AML-193 (cell line): ENCODE measurements at regions not wholly inside any gene's neighbourhood (a gene's known extent, or its start where the extent isn't known, plus 50 kb on each side); places are given as distances from the start of the nearest gene placed in this dataset.
"Not testable (repeated sequence)": the region's sequence is repeated elsewhere in the genome, so short reads cannot be mapped to it uniquely, and the experiment has no call there.

Source experiments
- DNase-seq, 2 experiments: peaks; one replicate each; lab custom pipeline; 2025; lab: John Stamatoyannopoulos, UW

DNA sequence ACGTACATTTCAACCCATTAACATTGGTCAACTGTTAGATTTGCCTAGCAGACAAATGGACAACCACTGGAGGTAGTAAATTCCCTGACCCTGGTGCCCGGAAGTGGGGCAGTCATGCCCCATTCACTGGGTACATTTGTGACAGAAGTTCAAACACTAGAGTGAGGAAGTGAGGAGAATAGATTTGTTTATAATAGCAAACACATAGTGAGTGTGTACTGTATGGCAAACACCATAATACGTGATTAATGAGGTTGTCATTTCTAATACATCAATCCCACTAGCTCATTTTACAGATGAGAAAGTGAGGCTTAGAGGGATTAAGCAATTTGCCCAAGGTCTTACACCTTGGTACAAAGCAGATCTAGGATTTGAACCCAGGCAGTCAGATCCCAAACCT is 181.9 kb upstream of the MKLN1 start:
- no peak for DNase-seq

DNA sequence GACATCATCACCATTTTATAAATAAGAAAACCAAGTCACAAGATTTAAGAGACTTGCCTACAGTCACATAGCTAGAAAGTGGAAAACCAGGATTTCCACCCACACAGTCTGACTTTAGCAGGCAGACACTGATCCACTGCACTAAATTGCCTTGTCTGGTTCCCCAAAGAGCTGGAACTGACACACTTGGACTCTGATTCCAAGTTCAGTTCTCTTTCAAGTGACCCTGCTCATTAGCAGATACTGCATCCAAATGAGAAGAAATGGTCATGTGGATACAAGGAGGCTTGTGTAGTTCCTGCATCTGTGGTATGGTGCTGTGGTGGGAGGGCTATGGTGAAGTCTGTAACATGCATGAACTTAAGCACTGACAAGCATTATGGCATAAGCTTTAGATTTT is 180.1 kb upstream of the MKLN1 start:
- DNase-seq = no peak

DNA sequence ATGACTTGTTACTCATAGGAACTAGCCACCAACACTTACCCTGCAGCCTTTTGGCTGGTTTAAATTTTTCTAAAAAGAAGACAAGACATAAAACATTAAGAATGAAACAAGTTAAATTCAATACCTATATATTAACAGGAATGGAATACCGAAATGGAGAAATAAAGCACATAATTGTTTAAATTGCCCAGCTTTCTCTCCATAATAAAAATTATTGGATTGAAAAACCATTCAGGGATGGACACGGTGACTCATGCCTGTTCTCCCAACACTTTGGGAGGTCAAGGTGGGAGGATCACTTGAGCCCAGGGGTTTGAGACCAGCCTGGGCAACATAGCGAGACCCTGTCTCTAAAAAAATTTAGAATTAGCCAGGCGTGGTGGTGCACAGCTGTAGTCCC is 179.4 kb upstream of the MKLN1 start:
- no peak for DNase-seq

DNA sequence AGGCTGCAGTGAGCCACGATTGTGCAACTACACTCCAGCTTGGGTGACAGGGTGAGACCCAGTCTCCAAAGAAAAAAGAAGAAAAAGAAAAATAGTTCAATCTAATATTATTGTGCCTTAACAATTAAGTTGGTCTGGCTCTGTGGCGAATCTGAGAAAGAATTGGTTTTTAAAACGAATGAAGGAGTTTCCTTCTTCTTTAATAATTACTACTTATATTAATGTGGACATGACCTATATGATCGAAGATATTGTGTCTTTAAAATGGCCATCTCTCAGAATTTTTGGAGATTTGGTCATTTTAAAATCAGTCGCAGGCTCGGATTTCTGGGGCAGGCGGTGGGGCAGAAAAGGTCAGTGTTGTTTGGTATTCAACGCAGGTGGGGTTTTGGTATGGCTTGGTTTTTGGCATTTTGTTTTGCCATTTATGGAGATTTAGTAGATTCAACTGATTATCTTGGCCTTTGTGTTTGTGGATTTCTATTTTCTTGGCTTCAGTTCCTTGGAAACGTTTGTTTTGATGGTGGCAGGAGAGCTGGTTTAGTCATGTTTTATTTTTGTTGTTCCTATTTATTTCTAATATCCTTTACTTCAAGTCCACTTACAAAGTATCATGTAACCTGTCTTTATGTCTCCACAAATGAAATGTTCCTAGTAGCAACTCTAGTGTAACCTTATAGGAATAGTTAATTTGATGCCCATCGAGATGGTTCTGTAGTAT is 178.8 kb upstream of the MKLN1 start:
- no peak for DNase-seq

DNA sequence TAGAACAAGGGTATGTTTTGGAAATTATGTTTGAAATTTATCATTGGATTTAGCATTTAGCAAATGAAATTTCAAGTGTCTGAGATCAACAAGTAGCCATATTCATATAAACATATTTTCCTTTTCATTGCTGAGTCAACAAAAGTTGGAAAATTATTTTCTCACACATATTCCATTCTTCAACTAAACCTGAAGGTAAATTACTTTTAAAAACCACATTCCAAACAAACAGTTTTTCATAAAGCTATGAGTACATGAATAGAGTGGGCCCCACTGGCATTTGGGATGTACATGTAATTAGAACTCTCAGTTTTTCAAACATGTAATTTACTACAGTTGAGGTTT is 178.3 kb upstream of the MKLN1 start:
- DNase-seq = no peak

DNA sequence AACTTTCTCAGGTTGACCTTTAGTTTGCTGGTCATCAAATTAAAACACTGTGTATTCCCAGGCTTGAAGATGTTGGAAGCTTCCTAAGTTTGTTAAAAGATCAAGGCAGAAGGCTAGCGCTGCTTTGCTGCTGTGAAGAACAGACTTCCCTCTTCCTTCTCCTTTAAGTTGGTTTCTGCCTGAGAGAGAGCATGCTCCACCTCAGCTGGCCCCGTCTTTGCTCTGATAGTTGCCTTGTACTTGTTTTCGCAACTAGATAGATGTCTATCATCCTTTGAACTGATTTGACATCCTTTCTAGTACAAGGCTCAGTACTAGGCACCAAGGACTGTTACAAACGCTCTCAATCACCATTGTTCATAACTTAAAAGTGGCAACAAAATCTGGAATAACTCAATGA is 177.8 kb upstream of the MKLN1 start:
- DNase-seq = no peak

DNA sequence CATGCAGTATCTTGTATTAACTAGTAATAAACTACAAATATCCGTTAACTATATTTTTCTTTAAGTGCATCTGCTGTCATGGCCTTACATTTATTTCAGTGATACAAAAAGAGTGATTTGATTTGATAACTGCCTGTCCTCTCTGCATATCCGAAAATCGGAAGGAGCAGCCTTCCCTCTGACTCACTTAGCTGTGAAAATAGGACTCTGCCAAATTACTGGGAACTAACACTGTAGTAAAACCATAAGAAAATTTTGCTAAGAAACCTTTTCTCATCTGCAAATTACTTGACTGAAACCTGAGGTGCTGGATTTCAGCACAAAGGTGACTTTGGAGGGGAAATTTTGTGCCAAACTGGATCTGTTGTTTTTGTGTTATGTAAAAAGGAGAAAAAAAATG is 176.6 kb upstream of the MKLN1 start:
- DNase-seq = no peak

DNA sequence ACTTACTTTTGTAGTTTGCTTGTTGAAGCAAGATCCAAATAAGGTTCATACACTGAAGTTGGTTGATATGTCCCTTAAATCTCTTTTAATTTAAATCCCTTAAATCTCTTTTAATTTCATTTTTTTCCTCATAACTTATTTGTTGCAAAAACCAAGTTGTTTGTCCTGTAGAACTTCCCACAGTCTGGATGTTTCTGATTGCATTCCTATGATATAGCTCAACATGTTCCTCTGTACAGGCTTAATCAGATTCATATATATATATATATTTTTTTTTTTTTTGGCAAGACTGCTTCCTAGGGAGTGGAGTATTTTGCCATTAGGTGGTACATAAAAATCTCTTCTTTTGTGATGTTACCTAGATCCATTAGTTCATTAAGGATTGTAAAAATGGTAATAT is 174.9 kb upstream of the MKLN1 start:
- DNase-seq = no peak

DNA sequence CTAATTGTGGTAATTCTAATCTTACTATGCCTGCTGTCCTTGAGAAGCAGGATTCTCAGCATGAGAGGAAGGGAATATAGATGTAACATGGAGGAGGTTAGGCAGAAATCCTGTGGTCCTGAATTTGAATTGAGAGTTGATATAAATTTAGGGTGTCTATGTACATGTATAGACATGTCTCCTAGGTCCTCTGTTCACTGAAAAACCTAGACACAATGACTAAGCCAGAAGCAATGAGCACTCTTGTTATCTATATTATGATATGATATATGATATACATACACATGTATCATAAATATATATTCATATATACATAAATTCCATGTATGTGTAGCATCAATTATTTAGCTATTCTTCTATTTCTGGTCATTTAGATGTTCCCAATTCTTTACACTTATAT is 173.3 kb upstream of the MKLN1 start:
- DNase-seq = no peak

DNA sequence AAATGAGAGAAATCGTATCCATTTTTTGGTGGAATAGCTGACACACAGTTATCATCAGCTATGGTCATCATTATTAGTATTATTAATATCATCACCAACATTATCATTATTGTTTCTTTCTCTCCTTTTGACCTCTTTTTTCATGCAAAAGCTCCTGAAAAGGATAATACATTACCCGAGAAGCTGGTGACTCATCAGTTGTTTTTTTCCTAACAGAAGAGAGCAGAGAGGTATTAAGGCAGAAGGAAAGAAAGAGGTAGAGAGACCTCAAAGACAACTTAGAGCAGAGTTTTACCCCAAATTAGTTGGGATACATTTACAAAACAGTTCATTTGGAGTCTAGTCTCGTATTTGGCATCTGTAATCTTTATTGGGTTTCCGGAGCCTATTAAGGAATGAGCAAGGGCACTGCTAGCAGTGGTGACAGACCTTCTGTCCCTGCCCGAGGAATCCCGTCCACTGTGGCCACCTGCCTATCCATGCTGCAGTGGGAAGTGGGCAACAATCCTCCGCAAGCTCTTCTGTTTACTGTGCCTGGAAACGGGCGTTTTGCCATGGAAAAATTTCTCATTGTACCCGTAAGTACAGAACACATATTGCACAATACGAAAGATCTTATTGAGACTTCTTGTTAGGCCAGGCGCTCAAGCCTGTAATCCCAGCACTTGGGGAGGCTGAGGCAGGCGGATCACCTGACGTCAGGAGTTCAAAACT is 170.0 kb upstream of the MKLN1 start:
- DNase-seq = no peak

DNA sequence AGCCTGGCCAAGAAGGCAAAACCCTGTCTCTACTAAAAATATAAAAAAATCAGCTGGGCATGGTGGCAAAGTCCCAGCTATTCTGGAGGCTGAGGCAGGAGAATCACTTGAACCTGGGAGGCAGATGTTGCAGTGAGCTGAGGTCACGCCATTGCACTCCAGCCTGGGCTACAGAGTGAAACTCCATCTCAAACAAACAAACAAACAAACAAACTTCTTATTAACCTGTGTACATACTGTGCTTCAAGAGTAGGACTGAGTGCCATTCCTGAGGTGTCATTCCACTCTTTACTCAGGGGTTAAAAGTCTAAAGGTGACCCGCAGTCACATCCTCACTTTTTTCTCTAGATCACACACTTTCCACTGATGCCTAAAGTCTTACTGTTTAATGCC is 169.4 kb upstream of the MKLN1 start:
- DNase-seq = not testable (repeated sequence)

DNA sequence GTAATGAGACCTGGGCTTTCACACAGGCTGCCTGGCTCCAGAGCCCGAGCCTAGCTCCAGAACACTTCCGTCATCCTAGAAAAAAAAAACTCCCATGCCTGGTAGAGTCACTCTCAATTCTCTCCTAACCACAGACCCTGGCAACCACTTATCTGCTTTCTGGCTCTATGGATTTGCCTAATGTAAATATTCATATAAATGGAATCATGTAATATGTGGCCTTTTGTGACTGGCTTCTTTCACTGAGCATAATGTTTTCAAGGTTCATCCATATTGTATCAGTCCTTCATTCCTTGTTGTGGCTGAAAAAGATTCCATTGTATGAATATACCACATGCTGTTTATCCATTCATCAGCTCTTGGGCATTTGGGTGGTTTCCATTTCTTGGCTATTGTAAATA is 167.7 kb upstream of the MKLN1 start:
- DNase-seq = no peak

DNA sequence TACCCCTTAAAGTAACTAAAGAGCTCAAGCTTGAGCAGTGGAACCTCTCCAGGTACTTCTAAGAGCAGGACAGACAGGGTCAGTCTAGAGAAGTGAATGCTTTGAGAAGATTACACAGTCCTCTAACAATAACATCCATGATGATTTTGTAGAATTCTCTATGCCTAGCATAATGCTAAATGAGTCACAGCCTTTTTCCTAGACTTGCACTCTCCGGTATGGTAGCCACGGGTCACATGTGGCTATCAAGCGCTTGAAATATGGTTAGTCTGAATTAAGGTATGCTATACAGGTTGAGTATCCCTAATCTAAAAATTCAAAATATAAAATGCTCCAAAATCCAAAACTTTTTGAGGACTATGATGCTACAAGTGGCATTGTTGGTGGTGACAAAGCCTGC is 166.6 kb upstream of the MKLN1 start:
- DNase-seq = no peak

DNA sequence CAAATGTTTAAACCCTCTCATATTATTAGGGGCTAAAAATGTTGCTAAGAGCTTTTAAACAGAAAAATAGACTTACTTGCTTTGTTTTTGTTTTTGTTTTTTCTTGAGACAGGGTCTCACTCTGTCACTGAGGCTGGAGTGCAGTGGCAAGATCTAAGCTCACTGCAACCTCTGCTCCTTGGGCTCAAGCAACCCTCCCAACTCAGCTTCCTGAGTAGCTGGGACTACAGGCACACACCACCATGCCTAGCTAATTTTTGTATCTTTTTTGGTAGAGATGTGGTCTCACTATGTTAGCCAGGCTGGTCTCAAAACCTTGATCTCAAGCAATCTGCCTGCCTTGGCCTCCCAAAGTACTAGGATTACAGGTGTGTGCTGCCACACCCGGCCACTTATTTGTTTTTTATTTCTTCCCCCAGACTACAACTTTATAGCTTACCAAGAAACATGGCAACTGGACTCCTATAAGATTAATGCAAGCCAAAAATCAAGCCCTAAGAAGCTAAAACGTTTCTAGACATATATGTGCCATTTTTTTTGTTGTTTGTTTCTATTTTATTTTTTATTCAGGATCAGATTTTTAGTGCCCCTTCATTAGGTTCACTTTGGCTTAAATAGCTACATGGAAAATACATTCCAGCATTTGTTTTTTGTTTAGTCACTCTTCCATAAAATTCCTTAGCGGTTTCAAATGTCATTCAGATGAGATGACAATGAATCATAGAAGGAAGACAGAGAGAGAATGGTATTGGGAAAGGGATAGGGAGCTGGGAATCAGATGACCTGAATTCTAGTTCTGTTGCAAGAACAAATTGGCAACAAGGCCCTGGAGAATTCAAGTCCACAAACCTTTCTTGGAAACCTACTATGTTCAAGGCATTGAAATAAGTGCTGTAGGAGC is 163.4 kb upstream of the MKLN1 start:
- DNase-seq = no peak

DNA sequence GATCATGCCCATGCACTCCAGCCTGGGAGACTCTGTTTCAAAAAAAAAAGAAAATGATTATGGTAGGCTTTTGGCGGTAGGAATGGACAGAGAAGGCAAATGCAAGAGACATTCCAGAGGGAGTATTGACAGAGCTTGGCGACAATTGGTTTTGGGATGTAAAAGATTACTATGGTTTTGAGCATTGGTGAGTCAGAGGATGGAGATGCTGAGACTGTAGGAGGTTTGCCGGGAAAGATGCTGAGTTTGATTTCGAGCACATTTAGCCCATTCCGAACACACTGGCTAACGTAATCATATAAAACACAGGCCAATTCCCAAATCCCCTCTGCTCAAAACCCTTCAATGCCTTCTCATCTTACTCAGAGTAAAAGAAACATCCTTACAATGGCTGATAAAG is 161.6 kb upstream of the MKLN1 start:
- DNase-seq = no peak

DNA sequence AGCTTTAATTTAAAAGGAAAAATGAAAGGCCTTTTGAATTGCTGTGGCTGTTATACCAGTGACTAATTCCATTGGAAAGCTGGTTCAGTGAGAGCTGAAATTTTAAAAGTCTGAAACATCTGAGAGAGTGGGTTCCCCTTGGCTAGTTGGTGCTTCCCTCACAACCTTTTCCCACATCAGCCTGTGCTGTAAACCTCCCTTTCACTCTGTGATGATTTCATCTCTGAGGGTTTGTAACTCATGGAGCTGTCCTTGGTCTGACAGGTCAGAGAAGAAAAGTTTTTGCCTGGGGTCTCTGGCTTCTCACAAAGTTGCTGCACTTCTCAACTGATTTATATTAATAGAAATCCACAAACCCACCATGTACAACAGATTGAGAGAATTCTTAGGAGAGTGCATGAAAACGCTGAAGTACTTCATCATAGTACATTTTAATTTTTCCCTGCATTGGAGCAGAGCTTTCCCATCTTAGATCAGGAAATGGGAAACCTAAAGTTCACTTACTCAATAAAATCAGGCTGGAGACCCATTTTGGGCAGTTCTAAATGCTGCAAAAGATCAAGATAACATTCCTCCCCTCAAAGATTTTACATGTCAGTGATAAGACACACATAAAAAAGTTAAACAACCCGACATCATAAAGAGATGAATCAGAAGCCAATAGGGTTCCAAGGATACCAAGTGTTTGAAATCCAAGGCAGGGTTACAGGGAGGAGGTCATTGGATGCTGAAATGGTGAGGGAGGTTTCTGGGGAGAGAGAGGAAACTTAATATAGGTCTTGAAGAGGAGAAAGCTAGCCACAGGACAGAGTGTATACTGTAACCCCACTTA is 157.0 kb upstream of the MKLN1 start:
- no peak for DNase-seq

DNA sequence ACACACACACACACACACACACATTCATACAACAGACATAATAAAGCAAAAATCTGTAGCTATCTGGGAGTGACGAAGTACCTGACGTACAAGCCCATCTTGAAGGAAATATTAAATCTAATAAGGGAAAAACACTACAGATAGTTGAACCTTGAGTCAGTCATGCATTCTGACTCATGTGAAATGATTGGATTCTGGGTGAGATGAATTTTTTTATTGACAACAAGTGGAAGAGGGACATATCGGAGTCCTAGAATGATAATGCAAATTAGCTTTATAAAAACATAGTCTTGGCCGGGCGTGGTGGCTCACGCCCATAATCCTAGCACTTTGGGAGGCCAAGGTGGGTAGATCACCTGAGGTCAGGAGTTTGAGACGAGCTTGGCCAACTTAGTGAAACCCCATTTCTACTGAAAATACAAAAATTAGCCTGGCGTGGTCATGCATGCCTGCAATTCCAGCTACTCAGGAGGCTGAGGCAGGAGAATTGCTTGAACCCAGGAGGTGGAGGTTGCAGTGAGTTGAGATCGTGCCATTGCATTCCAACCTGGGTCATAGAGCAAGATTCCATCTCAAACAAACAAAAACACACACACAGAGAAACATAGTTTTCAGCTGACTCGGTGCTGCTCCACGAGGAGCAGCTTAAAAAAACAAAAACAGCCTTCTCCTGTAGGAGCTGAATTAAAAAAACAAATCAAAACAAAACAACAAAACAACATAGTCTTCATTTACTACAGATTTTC is 154.4 kb upstream of the MKLN1 start:
- DNase-seq = no peak

DNA sequence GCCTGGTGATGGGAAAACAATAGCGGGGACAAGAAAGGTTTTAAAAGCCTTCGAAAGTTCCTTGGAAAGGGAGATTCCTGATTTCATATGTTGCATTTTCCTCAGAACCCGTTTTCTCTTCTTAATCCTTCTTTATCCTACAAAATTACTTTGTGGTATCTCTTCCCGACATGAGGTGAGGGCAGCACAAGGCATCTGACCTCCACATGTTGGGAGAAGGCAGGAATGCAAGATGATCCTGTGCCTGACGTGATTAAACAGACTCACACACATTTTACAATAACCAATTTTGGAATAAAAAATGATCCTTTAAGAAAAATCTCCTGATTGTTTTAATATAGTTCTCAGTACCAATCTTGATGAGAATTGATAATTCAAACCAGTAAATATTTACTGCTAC is 153.3 kb upstream of the MKLN1 start:
- DNase-seq = no peak

DNA sequence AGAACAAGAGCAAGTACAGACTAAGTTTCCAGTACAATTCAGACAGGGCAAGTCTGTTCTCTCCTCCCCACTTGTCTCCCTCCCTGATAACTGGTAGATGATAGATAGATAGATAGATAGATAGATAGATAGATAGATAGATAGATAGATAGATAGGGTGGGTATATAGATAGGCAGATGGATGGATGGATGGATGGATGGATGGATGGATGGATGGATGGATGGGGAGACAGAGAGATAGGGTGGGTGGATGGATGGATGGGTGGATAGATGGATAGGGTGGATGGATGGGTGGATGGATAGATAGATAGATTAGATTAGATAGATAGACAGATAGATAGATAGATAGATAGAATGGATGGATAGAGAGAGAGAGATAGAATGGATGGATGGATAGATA is 152.8 kb upstream of the MKLN1 start:
- DNase-seq = no peak

DNA sequence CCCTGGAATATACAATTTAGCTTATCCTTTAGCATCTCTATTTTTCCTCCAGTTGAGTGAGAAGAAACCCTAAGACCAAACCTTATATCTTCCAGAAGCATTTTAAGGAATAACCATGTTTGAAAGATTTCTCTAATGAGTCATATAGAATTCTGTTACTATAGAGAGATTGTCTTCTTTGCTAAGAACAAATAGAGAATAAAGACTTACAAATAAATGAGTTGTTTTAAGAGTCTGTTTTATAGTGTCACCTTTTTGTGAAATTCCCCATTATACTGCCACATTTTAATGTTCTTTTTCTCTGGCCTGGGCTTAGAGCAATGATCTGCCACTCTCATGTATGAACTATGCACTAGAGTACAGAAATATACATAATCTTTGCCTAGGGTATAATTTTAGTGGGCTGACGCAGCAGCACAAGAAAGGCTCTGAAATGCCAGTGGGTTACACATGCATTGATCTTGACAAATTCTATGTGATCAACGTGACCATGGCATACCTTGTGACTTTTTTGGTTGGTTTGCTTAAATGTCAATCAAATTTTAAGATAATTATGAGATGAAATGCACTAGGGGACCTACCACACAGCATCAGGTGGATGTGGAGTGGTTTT is 145.1 kb upstream of the MKLN1 start:
- no peak for DNase-seq

DNA sequence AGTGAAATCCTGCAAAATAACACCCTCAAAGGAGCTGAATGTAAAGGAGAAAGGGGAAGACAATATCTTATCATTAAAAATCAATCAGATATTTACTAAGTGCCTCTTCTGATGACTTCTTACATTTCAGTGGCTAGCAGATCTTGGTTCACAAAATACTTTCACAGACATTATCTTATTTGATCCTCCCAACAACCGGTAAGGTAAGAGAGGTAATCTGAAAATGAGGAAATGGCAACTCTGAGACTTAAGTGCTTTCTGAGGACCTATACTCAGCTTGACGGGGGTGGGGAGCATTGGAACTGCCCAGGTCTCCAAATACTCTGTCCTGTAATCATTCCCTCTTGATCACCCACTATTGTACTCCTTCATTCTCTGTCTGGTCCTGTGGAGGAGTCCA is 144.6 kb upstream of the MKLN1 start:
- no peak for DNase-seq
